ENCODE measurements at regions not wholly inside any gene's neighbourhood (a gene's known extent, or its start where the extent isn't known, plus 50 kb on each side); places are given as distances from the start of the nearest gene placed in this dataset.

GRCh38 chr15:98296653-98297052 lies 336.1 kb downstream of the ARRDC4 start:
- ChIA-PET POLR2A (no interaction called here), CTCF (ENCODE audit: low intra/inter-chr PET ratio) (interaction anchor here (0.6 kb wide), 1 partner anchor 1873 kb away, joined by 5 read pairs; no protein-coding TSS in a partner anchor)
- H3K27ac ChIP-seq (ENCODE audit: extremely low read depth, low read depth, low read length): no peak overlapping the region
- DNase-seq (ENCODE audit: extremely low read depth in 1 of 4, low spot score in 3 of 4): no peak
- FAIRE-seq: no peak
- 0% methylated on average over 4 of the region's 4 CpGs for WGBS (ENCODE audit: insufficient coverage, low coverage, missing lambda C conversion rate)
- H2AFZ ChIP-seq (ENCODE audit: low read depth, low read length): no peak overlapping the region
- in situ Hi-C loops (cut with MboI): loop anchor here (25.0 kb wide), 1 partner anchor 384 kb away; no protein-coding TSS in a partner anchor
- H3K4me2 ChIP-seq (ENCODE audit: insufficient read depth, low read length): no peak overlapping the region
- no peaks in the 10 kb centered on the region for H3K9me1 ChIP-seq (ENCODE audit: control insufficient read depth, insufficient read depth, low read length)
- H4K20me1 ChIP-seq (replicated peaks; ENCODE audit: control insufficient read depth, insufficient read depth, low read length): no peaks in the 10 kb centered on the region; the same call in 1 of the 2 replicates
- H3K9ac ChIP-seq (ENCODE audit: insufficient read depth in 1 of 2, low read depth in 2 of 2, low read length in 2 of 2): no peak overlapping the region
- no peaks in the 10 kb centered on the region for H3K9me3 ChIP-seq (replicated peaks; ENCODE audit: control insufficient read depth, insufficient read depth, low read depth, low read length)
- H3K27me3 ChIP-seq (ENCODE audit: control insufficient read depth in 2 of 2, insufficient read depth in 2 of 2, low read length in 2 of 2): peaks cover 11 to 20% of the 10 kb centered on the region in 2 experiments; a peak in 3 of 5 replicates
- BruUV-seq (replicated peaks): no TSS peak
- H3K79me2 ChIP-seq (ENCODE audit: control insufficient read depth, insufficient read depth, low read length): no peaks in the 10 kb centered on the region
- intact Hi-C loops (cut with micrococcal nuclease): loop anchor here (10.0 kb wide), 1 partner anchor 1062 kb away; no protein-coding TSS in a partner anchor
- H3K4me1 ChIP-seq (replicated peaks in 1 of 2; ENCODE audit: control insufficient read depth in 2 of 2, insufficient read depth in 2 of 2, low read length in 2 of 2): peaks cover 0 to 5% of the 10 kb centered on the region in 2 experiments; a peak in 1 of 5 replicates
- ATAC-seq: no peak
- no peak overlapping the region for H3K4me3 ChIP-seq
- H3K36me3 ChIP-seq (ENCODE audit: control insufficient read depth, insufficient read depth, low read length): no peaks in the 10 kb centered on the region
- no peak for TF ChIP-seq GMEB1 (CRISPR knock-in tag; IDR thresholded peaks at IDR 0.05)
- TF ChIP-seq ZBTB26 (CRISPR knock-in tag; IDR thresholded peaks at IDR 0.05): no peak
- no peak for TF ChIP-seq MAFF (IDR thresholded peaks at IDR 0.05; ENCODE audit: low read length)
- TF ChIP-seq ZFP1 (CRISPR knock-in tag; IDR thresholded peaks at IDR 0.05): no peak
- TF ChIP-seq ATF3 (IDR thresholded peaks at IDR 0.05): no peak
- TF ChIP-seq ATF3 (CRISPR knock-in tag; conservative IDR thresholded peaks at IDR 0.05): no peak
- no peak for TF ChIP-seq EZH2 (IDR thresholded peaks at IDR 0.05; ENCODE audit: borderline replicate concordance, low read depth, low read length)
- no peak for TF ChIP-seq ELF1 (tag; IDR thresholded peaks at IDR 0.05)
- no peak for TF ChIP-seq NCOR1 (IDR thresholded peaks at IDR 0.05)
- TF ChIP-seq ZBTB5 (IDR thresholded peaks at IDR 0.05): no peak
- TF ChIP-seq KAT7 (CRISPR knock-in tag; IDR thresholded peaks at IDR 0.05; ENCODE audit: borderline replicate concordance): no peak
- TF ChIP-seq KAT8 (IDR thresholded peaks at IDR 0.05; ENCODE audit: low read depth): no peak
- TF ChIP-seq CSDE1 (IDR thresholded peaks at IDR 0.05): no peak
- no peak for TF ChIP-seq ZNF592 (IDR thresholded peaks at IDR 0.05)
